ENCODE measurements at regions not wholly inside any gene's neighbourhood (a gene's known extent, or its start where the extent isn't known, plus 50 kb on each side); places are given as distances from the start of the nearest gene placed in this dataset.

DNA sequence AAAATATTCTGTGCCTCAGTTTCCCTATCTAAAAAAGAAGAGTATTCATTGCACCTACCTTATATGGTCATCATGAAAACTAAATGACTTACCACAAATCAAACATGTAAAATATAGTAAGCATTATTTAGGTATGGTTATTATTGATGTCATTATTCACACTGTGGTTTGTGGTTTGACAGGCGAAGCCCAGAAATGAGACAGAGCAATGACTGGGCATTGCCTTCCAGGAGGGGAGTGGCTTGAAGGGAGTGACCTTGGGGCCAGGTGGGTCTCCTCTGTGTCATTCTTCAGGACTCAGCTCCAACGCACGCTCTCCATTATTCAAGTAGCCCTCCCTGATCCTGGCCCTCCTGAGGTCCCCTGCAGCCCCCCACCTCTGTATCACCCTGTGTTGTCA lies 133.7 kb downstream of the DMRTA2 start:
- TF ChIP-seq MYC (CRISPR knock-in tag; IDR thresholded peaks at IDR 0.05; ENCODE audit: borderline replicate concordance) = no peak
- TF ChIP-seq ZNF263 (CRISPR knock-in tag; IDR thresholded peaks at IDR 0.05) = no peak
- TF ChIP-seq, protein P1, sequence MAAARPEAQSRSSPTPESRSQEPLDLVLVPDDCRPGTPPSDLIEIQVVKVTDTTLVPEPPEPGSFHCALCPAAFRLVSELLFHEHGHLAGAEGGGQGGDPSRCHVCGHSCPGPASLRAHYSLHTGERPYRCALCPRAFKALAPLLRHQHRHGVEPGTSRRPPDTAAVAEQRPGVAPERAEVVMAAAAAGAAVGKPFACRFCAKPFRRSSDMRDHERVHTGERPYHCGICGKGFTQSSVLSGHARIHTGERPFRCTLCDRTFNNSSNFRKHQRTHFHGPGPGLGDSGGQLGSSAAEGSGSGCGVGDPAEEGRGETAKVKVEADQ (CRISPR knock-in tag; IDR thresholded peaks at IDR 0.05; ENCODE audit: borderline replicate concordance) = no peak
- TF ChIP-seq NFYB (CRISPR knock-in tag; IDR thresholded peaks at IDR 0.05) = no peak
- no peak for TF ChIP-seq POLR2A (IDR thresholded peaks at IDR 0.05; ENCODE audit: insufficient read depth in 1 of 2, low read depth in 2 of 2, low read length in 2 of 2)
- TF ChIP-seq SP2 (CRISPR knock-in tag; IDR thresholded peaks at IDR 0.05) = no peak
